Neural progenitor cell (in vitro differentiated cells): ENCODE measurements at regions not wholly inside any gene's neighbourhood (a gene's known extent, or its start where the extent isn't known, plus 50 kb on each side); places are given as distances from the start of the nearest gene placed in this dataset.

Experiments used
- EZH2 ChIP-seq: fragments of 200-600 bp; sonication (generic); IDR thresholded peaks from 2 replicates; pipeline ENCODE4 v1.6.1; 2017; ENCODE audit warnings: antibody characterized with exemption, mild to moderate bottlenecking, moderate library complexity
- EZH2phosphoT487 ChIP-seq: fragments of 200-600 bp; sonication (generic); IDR thresholded peaks from 2 replicates; pipeline ENCODE4 v1.6.1; 2017; ENCODE audit warnings: antibody characterized with exemption
- TF ChIP-seq, protein P1 (sequence below): fragments of 200-600 bp; sonication (generic); IDR thresholded peaks from 2 replicates; pipeline ENCODE4 v1.5.1; 2017; ENCODE audit warnings: antibody characterized with exemption, mild to moderate bottlenecking

DNA sequence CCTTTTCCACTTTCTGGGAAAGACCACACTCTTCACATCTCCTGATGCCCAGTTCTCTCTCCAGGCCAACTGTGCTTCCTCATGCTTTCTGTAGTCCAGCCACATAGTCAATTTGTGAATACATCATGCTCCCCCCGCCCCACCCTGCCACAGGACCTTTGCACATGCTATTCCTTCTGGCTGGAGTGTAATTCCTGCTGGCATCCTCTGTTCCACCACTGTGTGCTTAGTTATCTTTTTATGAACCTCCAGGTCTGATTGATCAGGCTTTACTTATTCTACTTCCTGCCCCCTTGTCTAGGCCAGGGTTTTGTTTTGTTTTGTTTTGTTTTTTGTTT lies 372.6 kb upstream of the RIOK2 start:
- TF ChIP-seq, protein P1, sequence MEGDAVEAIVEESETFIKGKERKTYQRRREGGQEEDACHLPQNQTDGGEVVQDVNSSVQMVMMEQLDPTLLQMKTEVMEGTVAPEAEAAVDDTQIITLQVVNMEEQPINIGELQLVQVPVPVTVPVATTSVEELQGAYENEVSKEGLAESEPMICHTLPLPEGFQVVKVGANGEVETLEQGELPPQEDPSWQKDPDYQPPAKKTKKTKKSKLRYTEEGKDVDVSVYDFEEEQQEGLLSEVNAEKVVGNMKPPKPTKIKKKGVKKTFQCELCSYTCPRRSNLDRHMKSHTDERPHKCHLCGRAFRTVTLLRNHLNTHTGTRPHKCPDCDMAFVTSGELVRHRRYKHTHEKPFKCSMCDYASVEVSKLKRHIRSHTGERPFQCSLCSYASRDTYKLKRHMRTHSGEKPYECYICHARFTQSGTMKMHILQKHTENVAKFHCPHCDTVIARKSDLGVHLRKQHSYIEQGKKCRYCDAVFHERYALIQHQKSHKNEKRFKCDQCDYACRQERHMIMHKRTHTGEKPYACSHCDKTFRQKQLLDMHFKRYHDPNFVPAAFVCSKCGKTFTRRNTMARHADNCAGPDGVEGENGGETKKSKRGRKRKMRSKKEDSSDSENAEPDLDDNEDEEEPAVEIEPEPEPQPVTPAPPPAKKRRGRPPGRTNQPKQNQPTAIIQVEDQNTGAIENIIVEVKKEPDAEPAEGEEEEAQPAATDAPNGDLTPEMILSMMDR, result no peak
- TF ChIP-seq EZH2, result no peak
- TF ChIP-seq EZH2phosphoT487, result no peak
